ENCODE measurements at regions not wholly inside any gene's neighbourhood (a gene's known extent, or its start where the extent isn't known, plus 50 kb on each side); places are given as distances from the start of the nearest gene placed in this dataset.

DNA sequence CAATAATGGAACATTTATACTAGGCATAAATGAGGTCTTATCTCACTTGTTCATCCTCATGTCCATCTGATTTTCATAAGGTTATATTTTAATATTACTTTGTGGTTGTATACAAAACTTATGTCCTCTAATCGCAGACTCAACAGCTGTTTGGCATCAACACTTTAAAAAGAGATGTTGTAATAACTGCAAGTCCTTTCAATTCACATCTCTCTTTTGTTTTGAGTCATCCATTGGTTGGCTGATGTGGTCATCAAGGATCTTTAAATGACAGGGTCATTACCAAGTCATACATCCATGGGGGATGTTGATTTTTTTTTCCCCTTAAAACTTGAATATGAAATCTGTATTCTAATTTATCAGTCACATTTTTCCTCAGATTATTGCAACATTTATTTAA, 299.4 kb upstream of the NRSN1 start:
- TF ChIP-seq, protein P1, sequence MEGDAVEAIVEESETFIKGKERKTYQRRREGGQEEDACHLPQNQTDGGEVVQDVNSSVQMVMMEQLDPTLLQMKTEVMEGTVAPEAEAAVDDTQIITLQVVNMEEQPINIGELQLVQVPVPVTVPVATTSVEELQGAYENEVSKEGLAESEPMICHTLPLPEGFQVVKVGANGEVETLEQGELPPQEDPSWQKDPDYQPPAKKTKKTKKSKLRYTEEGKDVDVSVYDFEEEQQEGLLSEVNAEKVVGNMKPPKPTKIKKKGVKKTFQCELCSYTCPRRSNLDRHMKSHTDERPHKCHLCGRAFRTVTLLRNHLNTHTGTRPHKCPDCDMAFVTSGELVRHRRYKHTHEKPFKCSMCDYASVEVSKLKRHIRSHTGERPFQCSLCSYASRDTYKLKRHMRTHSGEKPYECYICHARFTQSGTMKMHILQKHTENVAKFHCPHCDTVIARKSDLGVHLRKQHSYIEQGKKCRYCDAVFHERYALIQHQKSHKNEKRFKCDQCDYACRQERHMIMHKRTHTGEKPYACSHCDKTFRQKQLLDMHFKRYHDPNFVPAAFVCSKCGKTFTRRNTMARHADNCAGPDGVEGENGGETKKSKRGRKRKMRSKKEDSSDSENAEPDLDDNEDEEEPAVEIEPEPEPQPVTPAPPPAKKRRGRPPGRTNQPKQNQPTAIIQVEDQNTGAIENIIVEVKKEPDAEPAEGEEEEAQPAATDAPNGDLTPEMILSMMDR (conservative IDR thresholded peaks at IDR 0.05) = no peak
- no peak for TF ChIP-seq EZH2 (IDR thresholded peaks at IDR 0.05; ENCODE audit: low read depth)
